T follicular helper cell (primary cell): ENCODE measurements at regions not wholly inside any gene's neighbourhood (a gene's known extent, or its start where the extent isn't known, plus 50 kb on each side); places are given as distances from the start of the nearest gene placed in this dataset.
"Not testable (repeated sequence)": the region's sequence is repeated elsewhere in the genome, so short reads cannot be mapped to it uniquely, and the experiment has no call there.

Experiments
- DNase-seq: peaks from one replicate; pipeline ENCODE4 v3.0.0-alpha.2; 2020; ENCODE audit warnings: low read depth

- no peak for DNase-seq
These were observed 158.2 kb downstream of the C4orf33 start for GRCh38 chr4:129254126-129254525.

GRCh38 chr4:129254526-129254925 lies 158.6 kb downstream of the C4orf33 start:
- no peak for DNase-seq

- DNase-seq: no peak
These were observed 165.6 kb downstream of the C4orf33 start for GRCh38 chr4:129261584-129261983.

- DNase-seq: no peak
These were observed 168.2 kb downstream of the C4orf33 start for GRCh38 chr4:129264008-129264657.

- no peak for DNase-seq
These were observed 182.9 kb downstream of the C4orf33 start for GRCh38 chr4:129278868-129279267.

GRCh38 chr4:129282293-129282692 lies 186.3 kb downstream of the C4orf33 start:
- DNase-seq: no peak

- DNase-seq: not testable (repeated sequence)
These were observed 196.2 kb downstream of the C4orf33 start for GRCh38 chr4:129292194-129292593.

- DNase-seq: no peak
These were observed 218.8 kb downstream of the C4orf33 start for GRCh38 chr4:129314781-129315180.

GRCh38 chr4:129322920-129323319 lies 227.0 kb downstream of the C4orf33 start:
- no peak for DNase-seq

- no peak for DNase-seq
These were observed 227.7 kb downstream of the C4orf33 start for GRCh38 chr4:129323658-129324057.

GRCh38 chr4:129326571-129327460 lies 230.9 kb downstream of the C4orf33 start:
- no peak for DNase-seq

GRCh38 chr4:129327637-129328036 lies 231.7 kb downstream of the C4orf33 start:
- DNase-seq: no peak

- no peak for DNase-seq
These were observed 232.2 kb downstream of the C4orf33 start for GRCh38 chr4:129328162-129328561.

GRCh38 chr4:129334136-129334535 lies 238.2 kb downstream of the C4orf33 start:
- no peak for DNase-seq

GRCh38 chr4:129335276-129335675 lies 239.3 kb downstream of the C4orf33 start:
- no peak for DNase-seq

GRCh38 chr4:129335818-129336217 lies 239.9 kb downstream of the C4orf33 start:
- no peak for DNase-seq

- DNase-seq: no peak
These were observed 240.7 kb downstream of the C4orf33 start for GRCh38 chr4:129336457-129337227.

GRCh38 chr4:129337228-129337620 lies 241.3 kb downstream of the C4orf33 start:
- DNase-seq: no peak

- no peak for DNase-seq
These were observed 247.0 kb downstream of the C4orf33 start for GRCh38 chr4:129342819-129343408.

GRCh38 chr4:129344058-129344457 lies 248.1 kb downstream of the C4orf33 start:
- DNase-seq: no peak

- DNase-seq: no peak
These were observed 249.7 kb downstream of the C4orf33 start for GRCh38 chr4:129345609-129346008.

- no peak for DNase-seq
These were observed 250.1 kb downstream of the C4orf33 start for GRCh38 chr4:129346036-129346435.
